ENCODE measurements at regions not wholly inside any gene's neighbourhood (a gene's known extent, or its start where the extent isn't known, plus 50 kb on each side); places are given as distances from the start of the nearest gene placed in this dataset.

DNA sequence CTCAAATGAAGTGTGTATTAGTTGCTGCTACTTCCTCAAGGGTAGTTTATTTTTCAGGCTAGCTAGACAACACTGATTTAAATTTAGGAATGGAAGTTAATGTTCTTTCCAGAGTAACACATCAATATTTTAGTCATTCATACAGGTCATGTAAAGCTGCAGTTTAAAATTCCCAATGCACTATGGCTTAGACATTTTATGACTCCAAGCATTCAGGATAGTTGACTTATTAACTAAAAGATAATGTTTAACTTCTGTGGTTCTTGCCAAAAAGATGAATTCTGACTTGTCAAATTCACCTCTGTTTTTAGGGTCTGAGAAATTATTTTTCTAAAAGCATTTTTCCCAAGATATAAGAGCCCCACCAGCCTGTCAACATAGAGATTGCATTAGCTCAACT is 131.9 kb downstream of the TFPI2 start:
- no peak overlapping the region for H2AFZ ChIP-seq (ENCODE audit: low read length)
- Mint-ChIP-seq H3K27ac (no peak overlapping the region), H3K36me3 (ENCODE audit: insufficient read depth in 1 of 3, low read depth in 3 of 3) (no peaks in the 10 kb centered on the region; a peak in 1 of 7 replicates), H3K9me3 (no peaks in the 10 kb centered on the region), H3K4me1 (peaks cover 7 to 11% of the 10 kb centered on the region in 2 experiments), H3K4me3 (no peak overlapping the region), H3K27me3 (ENCODE audit: low read depth) (no peaks in the 10 kb centered on the region)
- no peak for DNase-seq
- TF ChIP-seq, protein P1, sequence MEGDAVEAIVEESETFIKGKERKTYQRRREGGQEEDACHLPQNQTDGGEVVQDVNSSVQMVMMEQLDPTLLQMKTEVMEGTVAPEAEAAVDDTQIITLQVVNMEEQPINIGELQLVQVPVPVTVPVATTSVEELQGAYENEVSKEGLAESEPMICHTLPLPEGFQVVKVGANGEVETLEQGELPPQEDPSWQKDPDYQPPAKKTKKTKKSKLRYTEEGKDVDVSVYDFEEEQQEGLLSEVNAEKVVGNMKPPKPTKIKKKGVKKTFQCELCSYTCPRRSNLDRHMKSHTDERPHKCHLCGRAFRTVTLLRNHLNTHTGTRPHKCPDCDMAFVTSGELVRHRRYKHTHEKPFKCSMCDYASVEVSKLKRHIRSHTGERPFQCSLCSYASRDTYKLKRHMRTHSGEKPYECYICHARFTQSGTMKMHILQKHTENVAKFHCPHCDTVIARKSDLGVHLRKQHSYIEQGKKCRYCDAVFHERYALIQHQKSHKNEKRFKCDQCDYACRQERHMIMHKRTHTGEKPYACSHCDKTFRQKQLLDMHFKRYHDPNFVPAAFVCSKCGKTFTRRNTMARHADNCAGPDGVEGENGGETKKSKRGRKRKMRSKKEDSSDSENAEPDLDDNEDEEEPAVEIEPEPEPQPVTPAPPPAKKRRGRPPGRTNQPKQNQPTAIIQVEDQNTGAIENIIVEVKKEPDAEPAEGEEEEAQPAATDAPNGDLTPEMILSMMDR (conservative IDR thresholded peaks at IDR 0.05): no peak
- no peak overlapping the region for H4K8ac ChIP-seq (replicated peaks; ENCODE audit: insufficient read length, low read depth, low read length)
- H3K23me2 ChIP-seq (ENCODE audit: insufficient read length, low read depth, low read length, poor library complexity, severe bottlenecking): no peaks in the 10 kb centered on the region
- no peaks in the 10 kb centered on the region for H3K79me2 ChIP-seq (ENCODE audit: insufficient read depth, low read length)
- no peak overlapping the region for H4K5ac ChIP-seq (ENCODE audit: insufficient read length, low read depth, low read length)
- H3K9me3 ChIP-seq (ENCODE audit: control insufficient read depth, low read depth, low read length): no peaks in the 10 kb centered on the region
- no peak overlapping the region for H3T11ph ChIP-seq (ENCODE audit: low read length)
- H3K23ac ChIP-seq (ENCODE audit: insufficient read length, low read depth, low read length): no peak overlapping the region
- no peak overlapping the region for H3K4ac ChIP-seq (ENCODE audit: low read depth, low read length)
- no peak overlapping the region for H3K14ac ChIP-seq (ENCODE audit: insufficient read depth, low read length)
- H2BK15ac ChIP-seq (ENCODE audit: low read depth, low read length): no peak overlapping the region
- H2BK120ac ChIP-seq (ENCODE audit: low read depth, low read length, poor library complexity, severe bottlenecking): no peak overlapping the region
- H2BK20ac ChIP-seq (ENCODE audit: low read depth, low read length, poor library complexity, severe bottlenecking): no peak overlapping the region
- no peak overlapping the region for H3K4me2 ChIP-seq (ENCODE audit: insufficient read depth, insufficient read length, low read length)
- H2BK12ac ChIP-seq (ENCODE audit: insufficient read length, low read depth, low read length): no peak overlapping the region
- H2AK5ac ChIP-seq (ENCODE audit: insufficient read length, low read length): no peak overlapping the region
- H3K56ac ChIP-seq (ENCODE audit: insufficient read length, low read depth, low read length): no peak overlapping the region
- H3K4me1 ChIP-seq (ENCODE audit: insufficient read depth, low read length): peaks cover 3% of the 10 kb centered on the region
- H2BK5ac ChIP-seq (ENCODE audit: insufficient read length, low read length): no peak overlapping the region
- H4K91ac ChIP-seq (ENCODE audit: insufficient read length, low read depth, low read length): no peak overlapping the region
- H4K20me1 ChIP-seq (ENCODE audit: control insufficient read depth, insufficient read depth, insufficient read length): no peaks in the 10 kb centered on the region
- H3K9ac ChIP-seq (ENCODE audit: extremely low read depth, insufficient read length, low read length): no peak overlapping the region
- H3K27ac ChIP-seq (ENCODE audit: insufficient read length, low read depth, low read length): no peak overlapping the region
- no peak overlapping the region for H3K18ac ChIP-seq (ENCODE audit: insufficient read length, low read depth, low read length)
- no peaks in the 10 kb centered on the region for H3K27me3 ChIP-seq (ENCODE audit: insufficient read depth, low read length)
- no peaks in the 10 kb centered on the region for H3K79me1 ChIP-seq (ENCODE audit: insufficient read depth, low read depth, low read length, poor library complexity, severe bottlenecking)

Measured in H9 (cell line).